ENCODE measurements at regions not wholly inside any gene's neighbourhood (a gene's known extent, or its start where the extent isn't known, plus 50 kb on each side); places are given as distances from the start of the nearest gene placed in this dataset.

DNA sequence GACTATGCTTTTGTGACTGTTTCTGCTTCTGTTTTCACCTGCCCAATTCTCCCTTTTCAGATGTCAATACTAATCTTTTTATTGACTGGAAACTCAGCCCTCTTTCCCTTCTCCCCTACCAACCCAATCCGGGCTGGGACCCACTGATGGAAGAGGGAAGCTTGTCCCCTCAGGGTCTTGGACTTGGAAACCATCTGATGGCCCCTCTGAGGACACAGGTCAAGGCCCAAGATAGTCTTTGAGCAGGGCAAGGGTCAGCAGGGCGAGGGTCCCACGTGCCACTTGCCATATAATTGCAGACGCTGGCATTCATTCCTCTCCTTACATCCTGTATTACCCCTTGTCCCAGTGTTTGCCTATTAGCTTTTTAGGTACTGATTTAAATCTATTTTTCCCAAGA lies 678.2 kb upstream of the FANCL start:
- no peak for TF ChIP-seq FOXA1 (IDR thresholded peaks at IDR 0.05)
- no peak for TF ChIP-seq FOXK2 (IDR thresholded peaks at IDR 0.05)
- TF ChIP-seq TARDBP (IDR thresholded peaks at IDR 0.05), result no peak
- TF ChIP-seq PKNOX1 (IDR thresholded peaks at IDR 0.05), result no peak
- TF ChIP-seq SP1 (IDR thresholded peaks at IDR 0.05), result no peak
- TF ChIP-seq L3MBTL2 (conservative IDR thresholded peaks at IDR 0.05), result no peak
- no peak for TF ChIP-seq FOXM1 (IDR thresholded peaks at IDR 0.05; ENCODE audit: borderline replicate concordance)
- no peak for TF ChIP-seq ARNT (IDR thresholded peaks at IDR 0.05)
- no peak for TF ChIP-seq BHLHE40 (IDR thresholded peaks at IDR 0.05; ENCODE audit: borderline replicate concordance)
- TF ChIP-seq CTBP1 (IDR thresholded peaks at IDR 0.05; ENCODE audit: borderline replicate concordance), result no peak
- no peak for TF ChIP-seq ELF4 (IDR thresholded peaks at IDR 0.05)

All from HEK293T (cell line).